ENCODE measurements at regions not wholly inside any gene's neighbourhood (a gene's known extent, or its start where the extent isn't known, plus 50 kb on each side); places are given as distances from the start of the nearest gene placed in this dataset.

DNA sequence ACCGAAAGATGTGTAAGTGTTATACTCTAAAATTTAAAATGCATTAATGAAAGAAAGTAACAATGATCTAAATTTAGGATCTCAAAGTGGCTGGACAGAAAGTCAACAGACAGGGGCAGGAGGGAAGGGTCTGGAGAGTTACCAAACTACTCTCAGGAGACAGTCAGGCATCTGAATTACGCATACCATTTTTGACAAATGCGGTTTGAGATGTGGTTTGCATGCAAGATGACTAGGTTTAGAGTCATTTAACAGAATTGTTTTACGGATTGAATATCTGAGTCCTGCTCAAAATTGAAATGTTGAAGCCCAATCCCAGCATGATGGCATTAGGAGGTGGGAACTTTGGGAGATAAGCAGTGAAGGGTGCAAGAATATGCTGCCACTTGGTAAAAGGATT, 314.1 kb downstream of the WDR11 start:
- Histone ChIP-seq H3K27ac (no peak overlapping the region), H3K4me3 (no peak overlapping the region), H3K9me3 (no peaks in the 10 kb centered on the region), H3K9ac (ENCODE audit: low read depth in 2 of 2, low read length in 2 of 2) (no peak overlapping the region), H3K27me3 (no peaks in the 10 kb centered on the region), H3K36me3 (no peaks in the 10 kb centered on the region), H3K4me1 (no peaks in the 10 kb centered on the region)
- DNase-seq, result no peak
- TF ChIP-seq, protein P1, sequence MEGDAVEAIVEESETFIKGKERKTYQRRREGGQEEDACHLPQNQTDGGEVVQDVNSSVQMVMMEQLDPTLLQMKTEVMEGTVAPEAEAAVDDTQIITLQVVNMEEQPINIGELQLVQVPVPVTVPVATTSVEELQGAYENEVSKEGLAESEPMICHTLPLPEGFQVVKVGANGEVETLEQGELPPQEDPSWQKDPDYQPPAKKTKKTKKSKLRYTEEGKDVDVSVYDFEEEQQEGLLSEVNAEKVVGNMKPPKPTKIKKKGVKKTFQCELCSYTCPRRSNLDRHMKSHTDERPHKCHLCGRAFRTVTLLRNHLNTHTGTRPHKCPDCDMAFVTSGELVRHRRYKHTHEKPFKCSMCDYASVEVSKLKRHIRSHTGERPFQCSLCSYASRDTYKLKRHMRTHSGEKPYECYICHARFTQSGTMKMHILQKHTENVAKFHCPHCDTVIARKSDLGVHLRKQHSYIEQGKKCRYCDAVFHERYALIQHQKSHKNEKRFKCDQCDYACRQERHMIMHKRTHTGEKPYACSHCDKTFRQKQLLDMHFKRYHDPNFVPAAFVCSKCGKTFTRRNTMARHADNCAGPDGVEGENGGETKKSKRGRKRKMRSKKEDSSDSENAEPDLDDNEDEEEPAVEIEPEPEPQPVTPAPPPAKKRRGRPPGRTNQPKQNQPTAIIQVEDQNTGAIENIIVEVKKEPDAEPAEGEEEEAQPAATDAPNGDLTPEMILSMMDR (IDR thresholded peaks at IDR 0.05), result no peak
- intact Hi-C loops (cut with DNase I), result no loop called here

GRCh38 chr10:121167534-121168243, 316.5 kb downstream of the WDR11 start:
- TF ChIP-seq, protein P1 (IDR thresholded peaks at IDR 0.05), result no peak
- H3K27me3 ChIP-seq, result no peaks in the 10 kb centered on the region
- no peak overlapping the region for H3K9ac ChIP-seq (ENCODE audit: low read depth in 2 of 2, low read length in 2 of 2)
- no peaks in the 10 kb centered on the region for H3K4me1 ChIP-seq
- intact Hi-C loops (cut with DNase I), result no loop called here
- no peak overlapping the region for H3K27ac ChIP-seq
- H3K36me3 ChIP-seq, result no peaks in the 10 kb centered on the region
- H3K9me3 ChIP-seq, result no peaks in the 10 kb centered on the region
- H3K4me3 ChIP-seq, result no peak overlapping the region
- peak; percentile 34 for DNase-seq

DNA sequence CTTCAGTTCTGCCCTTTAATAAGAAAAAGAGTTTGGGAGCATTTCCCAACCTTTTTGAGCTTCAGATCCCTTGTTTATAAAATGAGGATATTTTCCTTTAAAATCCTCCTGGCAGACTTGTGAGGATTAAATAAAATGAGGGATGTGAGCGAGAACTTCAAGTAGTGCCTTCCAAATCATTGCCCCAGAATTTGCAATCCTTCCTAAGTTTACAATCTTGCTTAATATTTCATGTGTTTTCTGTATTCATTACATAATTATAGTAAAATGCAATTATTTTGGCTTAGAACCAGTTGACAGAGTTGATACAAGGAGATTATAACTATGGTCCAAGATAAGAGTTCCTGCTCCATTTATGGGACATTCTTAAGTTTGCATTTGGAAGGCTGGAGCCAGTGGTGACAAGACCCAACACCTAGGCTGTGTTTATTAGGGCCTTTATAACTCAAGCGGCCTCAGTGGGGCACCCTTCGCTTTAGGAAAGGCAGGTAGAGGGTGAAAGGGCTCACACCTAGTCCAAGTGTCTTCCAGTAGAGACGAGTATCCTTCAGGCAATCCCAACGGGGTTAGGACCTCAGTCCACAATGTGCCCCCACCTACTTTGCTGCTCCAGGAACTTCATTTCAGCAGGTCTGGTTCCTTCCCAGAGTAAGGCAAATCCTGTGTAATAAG, 317.5 kb downstream of the WDR11 start:
- Histone ChIP-seq H3K4me1 (no peaks in the 10 kb centered on the region), H3K9ac (ENCODE audit: low read depth in 2 of 2, low read length in 2 of 2) (no peak overlapping the region), H3K27ac (no peak overlapping the region), H3K9me3 (no peaks in the 10 kb centered on the region), H3K27me3 (no peaks in the 10 kb centered on the region), H3K4me3 (no peak overlapping the region), H3K36me3 (no peaks in the 10 kb centered on the region)
- intact Hi-C loops (cut with DNase I), result no loop called here
- no peak for DNase-seq
- TF ChIP-seq, protein P1 (IDR thresholded peaks at IDR 0.05), result no peak

DNA sequence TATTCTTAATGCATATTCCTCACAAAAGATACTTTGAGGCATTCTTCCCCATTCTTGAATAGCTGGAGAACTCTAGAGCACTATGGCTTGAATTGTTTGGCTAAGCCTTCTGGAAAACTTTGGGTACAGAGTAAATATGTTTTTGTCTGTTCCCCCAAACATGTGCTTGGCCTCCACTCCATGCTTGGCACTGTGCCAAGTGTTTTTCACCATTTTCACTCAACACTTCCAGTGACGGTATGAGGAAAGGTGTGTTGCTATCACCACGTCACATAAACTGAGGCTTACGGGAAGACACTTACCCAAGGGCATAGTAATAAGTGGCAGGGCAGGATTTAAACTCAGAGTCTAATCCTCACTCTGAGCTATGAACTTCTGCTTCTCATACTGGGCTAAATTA, 318.2 kb downstream of the WDR11 start:
- Histone ChIP-seq H3K9ac (ENCODE audit: low read depth in 2 of 2, low read length in 2 of 2) (no peak overlapping the region), H3K9me3 (no peaks in the 10 kb centered on the region), H3K27me3 (no peaks in the 10 kb centered on the region), H3K4me3 (no peak overlapping the region), H3K36me3 (no peaks in the 10 kb centered on the region), H3K4me1 (no peaks in the 10 kb centered on the region), H3K27ac (no peak overlapping the region)
- DNase-seq, result no peak
- TF ChIP-seq, protein P1 (IDR thresholded peaks at IDR 0.05), result no peak
- intact Hi-C loops (cut with DNase I), result no loop called here

DNA sequence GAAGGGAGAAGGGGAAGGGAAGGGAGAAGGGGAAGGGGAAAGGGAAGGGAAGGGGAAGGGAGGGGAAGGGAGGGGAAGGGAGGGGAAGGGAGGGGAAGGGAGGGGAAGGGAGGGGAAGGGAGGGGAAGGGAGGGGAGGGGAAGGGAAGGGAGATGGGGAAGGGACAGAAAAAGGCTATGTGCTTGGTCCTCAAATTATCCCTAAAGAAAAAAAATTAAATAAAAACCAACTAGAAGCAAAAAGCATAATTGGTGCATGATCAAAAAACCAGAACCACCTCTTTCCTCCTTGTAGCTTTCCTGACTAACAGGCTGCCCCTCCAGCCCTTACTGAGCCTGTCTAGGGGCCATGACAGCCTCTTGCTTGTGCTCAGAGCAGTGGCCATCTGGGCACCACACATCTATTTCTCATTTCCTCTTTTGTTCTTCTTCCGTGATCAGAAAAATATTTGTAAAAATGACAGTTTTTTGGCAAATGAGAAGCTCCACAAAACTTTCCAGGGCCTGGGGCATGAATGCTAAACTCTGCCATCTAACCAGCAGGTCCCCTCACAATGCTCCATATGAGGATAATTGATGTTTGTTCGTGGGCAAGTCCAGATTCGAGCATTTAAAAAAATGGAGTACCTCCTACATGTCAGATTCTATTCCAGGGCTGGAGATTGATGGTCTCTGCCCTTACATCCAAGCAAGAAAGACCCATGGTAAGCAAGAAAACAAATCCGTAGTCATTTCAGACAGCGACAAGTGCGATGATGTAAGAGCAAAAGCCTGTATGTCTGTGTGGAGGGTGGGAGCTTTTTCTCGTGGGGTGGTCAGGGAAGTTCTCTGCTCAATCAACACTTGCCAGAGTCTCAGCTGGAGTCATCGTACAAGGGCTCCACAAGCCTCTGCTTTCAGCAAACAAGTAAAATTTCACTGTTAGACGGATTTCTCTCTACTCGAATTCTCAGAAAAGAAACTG, 320.9 kb downstream of the WDR11 start:
- Histone ChIP-seq H3K27ac (no peak overlapping the region), H3K4me1 (no peaks in the 10 kb centered on the region), H3K9me3 (no peaks in the 10 kb centered on the region), H3K27me3 (no peaks in the 10 kb centered on the region), H3K9ac (ENCODE audit: low read depth in 2 of 2, low read length in 2 of 2) (no peak overlapping the region), H3K4me3 (no peak overlapping the region), H3K36me3 (no peaks in the 10 kb centered on the region)
- TF ChIP-seq, protein P1 (IDR thresholded peaks at IDR 0.05), result no peak
- no peak for DNase-seq
- intact Hi-C loops (cut with DNase I), result no loop called here
